Middle frontal gyrus (tissue), 1 donor: ENCODE measurements at regions not wholly inside any gene's neighbourhood (a gene's known extent, or its start where the extent isn't known, plus 50 kb on each side); places are given as distances from the start of the nearest gene placed in this dataset.
A peak's percentile ranks its signal among the peaks of the same experiment; 100 is the strongest.

Experiments used
- DNase-seq: peaks from one replicate; pipeline ENCODE4 v3.0.0-alpha.2; 2015; ENCODE audit warnings: low spot score; ENCODE audit errors: extremely low spot score

DNA sequence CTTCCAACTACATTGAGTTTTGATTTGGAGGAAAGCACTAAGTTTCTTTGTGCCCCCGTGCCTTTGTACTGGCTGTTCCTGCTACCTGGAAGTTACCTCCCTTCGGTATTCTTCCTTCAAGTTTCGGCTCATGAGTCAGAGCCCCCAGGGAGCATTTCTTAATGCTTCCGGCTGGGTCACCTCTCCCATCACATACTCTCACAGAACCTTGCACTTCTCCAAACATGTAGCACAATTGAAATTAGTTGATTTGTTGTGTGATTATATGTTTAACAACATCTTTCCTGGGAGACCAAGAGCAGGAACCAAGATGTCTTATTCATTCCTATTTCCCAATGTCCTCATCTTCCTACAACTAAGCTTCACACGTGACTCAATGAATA lies 158.6 kb upstream of the CDH5 start:
- DNase-seq: no peak

DNA sequence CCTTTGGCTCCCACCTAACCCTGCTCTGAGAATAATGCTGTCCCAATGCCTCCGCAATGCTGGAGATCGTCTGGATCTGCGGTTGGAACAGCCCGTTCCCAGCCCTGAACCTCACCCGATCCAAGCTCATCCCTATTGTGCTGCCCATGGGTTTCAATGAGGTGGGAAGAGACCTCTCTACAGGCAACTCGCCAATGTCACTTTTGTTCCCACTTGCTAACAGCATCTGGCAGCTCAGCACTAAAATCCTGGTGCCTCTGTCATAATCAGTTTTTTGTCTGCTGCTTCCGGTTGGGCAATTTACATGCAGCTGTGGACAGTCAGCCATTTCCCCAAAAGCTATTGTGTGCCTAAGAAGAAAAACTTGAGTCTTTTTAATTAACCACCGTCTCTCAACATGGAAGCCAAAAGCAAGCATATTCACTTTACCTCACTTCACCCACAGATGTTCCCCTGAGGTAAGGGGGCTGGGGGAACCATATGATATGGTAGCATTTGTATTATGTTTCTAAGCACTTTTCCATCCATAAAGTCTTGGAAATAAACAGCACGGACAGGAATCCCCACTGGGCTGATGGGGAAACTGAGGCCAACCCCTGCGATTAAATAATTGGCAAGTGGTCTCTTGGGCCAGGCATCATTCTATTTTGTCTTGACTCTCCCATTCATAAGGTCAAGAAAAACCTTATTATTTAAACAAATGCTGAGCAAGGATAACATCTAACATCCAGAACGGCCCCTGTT lies 159.2 kb upstream of the CDH5 start:
- DNase-seq: no peak

DNA sequence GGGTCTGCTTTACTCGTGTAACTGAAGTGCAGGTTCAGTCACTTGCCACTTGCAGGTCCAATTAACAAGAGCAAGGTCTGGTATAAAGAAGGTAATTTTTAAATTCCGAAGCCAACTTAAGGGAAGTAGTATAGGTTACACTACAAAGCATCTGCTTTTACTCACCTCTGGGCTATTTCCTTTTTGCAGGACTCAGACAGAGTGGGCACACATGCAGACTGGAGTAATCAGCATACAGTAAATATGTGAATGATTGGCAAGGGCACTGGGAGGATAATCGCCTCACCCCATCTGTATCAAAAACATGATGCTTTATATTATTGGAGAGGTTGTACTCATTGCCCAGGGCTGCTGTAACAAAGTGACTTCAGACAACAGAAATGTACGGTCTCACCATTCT lies 160.1 kb upstream of the CDH5 start:
- DNase-seq: no peak

DNA sequence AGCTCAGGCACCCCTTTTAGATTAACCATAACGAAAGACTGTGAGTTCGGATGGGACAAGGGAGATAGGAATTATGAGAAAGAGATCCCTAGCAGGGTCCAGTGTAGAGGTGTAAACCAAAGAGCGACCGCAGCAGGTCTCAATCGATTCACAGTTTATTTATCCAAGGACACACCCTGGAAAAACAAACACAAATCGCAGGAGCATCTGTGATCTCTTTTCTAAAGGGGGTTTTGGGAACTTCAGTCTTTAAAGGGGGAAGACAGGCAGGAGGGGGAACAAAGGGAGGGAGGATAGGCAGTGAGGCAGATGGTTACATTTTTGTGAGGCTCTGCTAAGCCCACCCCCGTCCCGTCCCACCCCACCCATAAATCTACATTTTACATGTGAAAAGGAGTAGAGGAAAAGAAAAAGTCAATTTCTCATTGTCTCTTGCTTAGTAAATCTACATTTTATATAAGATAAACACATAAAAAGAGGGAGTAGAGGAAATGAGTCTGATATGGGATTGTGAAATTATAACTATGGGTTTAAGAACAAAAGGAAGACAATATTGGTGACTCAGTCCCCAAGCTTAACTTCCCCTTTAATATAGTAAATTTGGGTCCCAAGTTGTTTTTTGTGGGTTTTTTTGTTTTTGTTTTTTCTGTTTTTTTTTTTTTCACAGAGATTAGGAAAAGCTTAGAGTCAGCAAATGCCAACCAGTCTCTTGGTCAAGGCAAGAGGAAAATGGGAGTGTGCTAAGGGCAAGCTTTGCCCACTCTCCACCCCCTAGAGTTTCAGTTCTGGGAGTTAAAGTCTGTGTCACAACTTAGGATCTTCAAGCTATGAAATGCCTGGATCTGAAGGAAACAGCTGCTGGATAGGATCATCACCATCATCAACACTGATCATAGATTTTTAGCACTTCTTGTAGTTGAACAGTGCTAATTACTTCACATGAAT lies 160.9 kb upstream of the CDH5 start:
- DNase-seq: no peak

DNA sequence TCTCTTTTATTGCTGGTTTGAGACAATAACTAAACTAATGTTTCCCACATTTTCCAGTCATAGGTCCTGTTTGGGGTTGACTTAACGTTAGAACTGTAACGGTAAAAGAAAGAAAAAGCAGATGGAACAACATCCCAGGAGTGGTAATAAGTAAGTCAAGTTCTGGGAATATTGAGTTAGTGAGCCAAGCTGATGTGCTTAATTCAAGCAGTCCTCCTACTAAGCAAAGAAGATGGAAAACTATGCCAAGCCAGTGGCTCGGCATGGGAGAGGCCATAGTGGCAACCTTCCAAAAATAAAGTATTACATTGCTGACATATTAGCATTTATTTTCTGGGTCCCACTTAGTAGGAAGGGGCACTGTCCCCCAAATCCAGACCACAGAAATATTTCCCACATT lies 161.7 kb upstream of the CDH5 start:
- DNase-seq: no peak

DNA sequence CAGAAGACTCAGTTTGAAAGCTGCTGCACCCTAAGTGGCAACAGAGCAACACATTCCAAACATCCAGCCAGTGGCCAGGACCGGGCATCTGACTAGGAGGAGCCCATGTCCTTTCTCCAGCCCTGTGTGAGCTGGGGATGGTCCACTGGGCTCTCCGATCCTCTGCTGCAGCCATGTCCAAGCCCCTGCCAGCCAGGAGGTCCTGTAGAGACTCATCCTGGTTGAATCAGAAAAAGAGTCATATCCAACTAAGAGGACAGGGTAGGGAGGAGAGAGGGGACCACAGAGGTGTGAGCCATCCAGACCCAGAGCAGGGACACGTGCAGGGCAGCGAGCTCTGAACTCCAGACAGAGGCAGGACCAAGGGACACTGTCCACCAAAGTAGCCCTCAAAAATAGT lies 163.0 kb upstream of the CDH5 start:
- DNase-seq: no peak

DNA sequence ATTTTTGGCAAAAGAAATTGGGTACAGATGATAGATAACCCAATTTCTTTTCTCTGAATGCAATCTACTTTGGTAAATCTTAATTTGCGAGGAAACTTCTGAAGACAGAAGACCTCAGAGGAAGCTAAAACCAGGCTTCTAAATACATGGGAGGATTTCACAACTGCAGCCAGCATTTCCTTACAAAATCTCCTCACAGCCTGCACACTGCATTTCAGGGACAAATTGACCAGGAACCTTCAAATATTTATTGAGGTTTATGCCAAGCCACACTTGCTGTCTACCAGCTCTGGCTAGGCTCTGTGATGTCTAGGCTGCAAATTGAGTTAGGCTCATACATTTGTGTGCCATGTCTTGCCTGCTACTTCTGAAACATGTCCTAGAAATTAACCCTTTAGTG lies 167.3 kb upstream of the CDH5 start:
- DNase-seq: no peak

DNA sequence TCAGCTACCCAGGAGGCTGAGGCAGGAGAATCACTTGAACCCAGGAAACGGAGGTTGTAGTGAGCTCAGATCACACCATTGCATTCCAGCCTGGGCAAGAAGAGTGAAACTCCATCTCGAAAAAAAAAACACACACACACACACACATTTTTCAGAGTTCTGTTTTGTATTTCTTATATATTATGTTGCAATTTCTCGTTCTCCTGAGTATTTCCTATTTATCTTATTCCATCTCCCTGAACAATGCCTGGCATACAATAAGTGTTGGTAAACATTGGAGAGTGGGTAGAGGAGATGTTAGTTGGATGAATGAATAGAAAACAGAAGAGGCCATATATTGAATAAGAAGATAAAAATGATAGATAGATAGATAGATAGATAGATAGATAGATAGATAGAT lies 167.8 kb upstream of the CDH5 start:
- no peak for DNase-seq

DNA sequence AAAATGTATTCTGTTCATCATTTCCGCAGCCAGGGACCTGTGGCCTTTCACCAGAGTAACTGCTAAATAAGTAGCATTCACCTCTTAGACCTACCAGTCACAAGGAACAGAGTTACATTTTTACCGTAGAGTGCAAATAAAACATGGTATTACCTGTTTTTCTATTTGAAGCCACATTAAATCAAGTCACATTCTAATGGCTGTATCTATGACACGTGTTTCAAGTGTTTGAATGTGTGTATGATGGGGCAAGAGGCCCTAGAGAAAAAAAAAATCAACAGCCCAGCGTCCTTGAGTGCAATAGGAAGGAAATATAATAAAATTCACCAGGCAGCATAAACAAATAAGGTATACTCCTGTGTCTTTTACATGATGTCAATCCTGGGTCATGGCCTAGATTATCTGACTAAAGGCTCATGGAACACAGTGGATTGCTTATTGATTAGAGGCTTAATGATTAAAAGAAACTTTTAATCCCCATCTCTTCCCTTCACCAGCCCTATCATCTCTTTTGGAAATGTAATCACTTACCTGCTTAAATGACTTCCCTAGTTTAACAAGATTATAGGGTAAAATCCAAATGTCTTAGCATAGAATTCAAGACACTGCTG lies 168.7 kb upstream of the CDH5 start:
- DNase-seq: no peak

DNA sequence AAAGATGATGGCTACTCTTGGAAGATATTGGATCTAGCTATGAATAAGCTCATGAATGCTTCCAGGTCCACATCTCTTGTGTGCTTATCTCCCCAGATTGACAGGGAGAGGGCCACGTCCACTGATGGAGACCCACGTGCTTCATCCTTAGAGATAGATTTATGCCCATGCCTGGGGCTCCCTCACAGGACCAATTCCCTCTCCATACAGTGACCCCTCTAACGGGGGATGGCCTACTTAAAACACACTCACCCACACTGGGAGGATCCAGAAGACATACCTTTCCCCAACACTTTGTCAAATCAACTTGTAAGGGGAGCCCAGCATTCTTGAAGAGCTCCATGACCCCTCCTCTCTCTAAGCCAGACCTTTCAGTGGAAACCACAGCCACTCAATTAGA lies 169.7 kb upstream of the CDH5 start:
- no peak for DNase-seq

DNA sequence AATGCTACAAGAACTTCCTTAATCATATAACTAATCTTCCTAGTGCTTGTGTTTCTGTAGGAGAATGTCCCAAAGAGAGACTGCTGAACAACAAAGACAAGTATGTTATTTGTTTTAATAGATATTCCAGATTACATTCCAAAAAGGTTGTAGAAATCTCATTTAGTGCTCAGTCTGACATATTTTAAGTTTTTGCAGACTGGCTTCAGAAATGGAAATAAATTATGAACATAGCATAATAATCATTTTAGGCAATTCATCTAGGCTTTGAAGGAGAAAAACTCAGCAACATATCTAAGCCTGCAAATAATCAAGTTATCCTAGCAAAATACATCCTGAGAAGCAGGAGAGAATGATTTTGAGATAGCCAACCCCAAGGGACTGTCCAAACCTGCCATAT lies 171.6 kb upstream of the CDH5 start:
- no peak for DNase-seq

DNA sequence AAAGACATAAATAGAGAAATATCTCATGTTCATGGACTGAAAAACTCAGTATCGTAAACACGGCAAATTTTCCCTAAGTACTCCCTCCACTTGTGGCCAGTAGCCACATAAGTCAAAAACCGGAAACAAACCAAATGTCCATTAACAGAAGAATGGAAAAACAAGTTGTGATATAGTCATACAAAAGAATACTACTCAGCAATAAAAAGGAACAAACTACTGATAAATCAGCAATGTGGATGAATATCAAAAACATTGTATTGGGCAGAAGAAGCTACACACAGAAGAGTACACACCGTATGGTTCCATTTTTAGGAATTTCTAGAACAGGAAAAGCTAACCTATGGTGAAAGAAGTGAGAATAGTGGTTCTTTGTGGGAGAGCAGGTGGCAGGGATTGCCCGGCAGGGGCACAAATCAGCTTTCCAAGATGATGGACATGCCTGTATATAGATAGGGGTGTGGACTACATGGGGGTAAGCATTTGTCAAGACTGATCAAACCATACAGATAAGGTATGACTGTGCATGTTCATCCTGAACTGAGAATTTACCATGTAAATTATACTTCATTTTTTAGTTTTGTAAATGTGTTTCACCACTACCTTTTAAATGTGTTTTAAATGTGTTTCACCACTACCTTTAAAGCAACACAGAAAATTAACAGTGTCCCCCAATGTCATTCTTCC lies 172.8 kb upstream of the CDH5 start:
- DNase-seq: no peak

DNA sequence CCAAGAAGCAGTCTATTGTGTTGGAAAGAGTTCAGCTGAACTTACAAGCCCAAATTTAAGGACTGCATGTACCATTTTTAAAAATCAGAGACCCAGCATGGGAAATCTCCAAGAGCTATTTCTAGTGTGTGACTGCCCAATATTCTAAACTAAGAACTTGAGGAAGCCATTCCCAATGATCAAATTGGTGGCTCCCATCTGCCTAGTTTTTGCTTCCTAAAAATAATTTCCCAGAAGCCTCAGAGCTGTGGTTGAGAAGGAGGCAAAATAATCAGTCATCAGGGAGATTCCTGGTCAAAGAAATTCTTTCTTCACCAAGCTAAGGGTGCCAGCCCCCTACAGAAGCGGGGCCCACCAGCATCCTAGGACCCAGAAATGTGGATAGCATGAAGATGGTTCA lies 176.1 kb upstream of the CDH5 start:
- no peak for DNase-seq

DNA sequence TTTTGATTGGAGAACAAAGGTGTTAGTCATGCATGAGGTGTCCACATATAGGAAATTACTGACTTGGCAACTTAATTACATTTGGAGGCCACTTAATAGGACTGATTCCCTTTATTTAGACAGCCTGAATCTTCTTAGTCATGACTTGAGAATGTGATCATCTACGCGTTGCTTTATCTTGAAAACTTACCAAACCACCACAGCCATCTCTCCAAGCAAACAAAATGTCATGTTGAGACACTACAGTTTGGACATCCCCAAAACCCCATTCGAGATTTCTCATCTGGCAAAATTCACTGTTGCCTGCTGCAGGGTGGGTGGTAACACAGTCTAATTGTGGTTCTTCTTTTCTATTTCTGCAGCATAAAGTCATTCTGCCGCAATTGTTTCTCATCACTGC lies 176.5 kb upstream of the CDH5 start:
- DNase-seq: no peak

DNA sequence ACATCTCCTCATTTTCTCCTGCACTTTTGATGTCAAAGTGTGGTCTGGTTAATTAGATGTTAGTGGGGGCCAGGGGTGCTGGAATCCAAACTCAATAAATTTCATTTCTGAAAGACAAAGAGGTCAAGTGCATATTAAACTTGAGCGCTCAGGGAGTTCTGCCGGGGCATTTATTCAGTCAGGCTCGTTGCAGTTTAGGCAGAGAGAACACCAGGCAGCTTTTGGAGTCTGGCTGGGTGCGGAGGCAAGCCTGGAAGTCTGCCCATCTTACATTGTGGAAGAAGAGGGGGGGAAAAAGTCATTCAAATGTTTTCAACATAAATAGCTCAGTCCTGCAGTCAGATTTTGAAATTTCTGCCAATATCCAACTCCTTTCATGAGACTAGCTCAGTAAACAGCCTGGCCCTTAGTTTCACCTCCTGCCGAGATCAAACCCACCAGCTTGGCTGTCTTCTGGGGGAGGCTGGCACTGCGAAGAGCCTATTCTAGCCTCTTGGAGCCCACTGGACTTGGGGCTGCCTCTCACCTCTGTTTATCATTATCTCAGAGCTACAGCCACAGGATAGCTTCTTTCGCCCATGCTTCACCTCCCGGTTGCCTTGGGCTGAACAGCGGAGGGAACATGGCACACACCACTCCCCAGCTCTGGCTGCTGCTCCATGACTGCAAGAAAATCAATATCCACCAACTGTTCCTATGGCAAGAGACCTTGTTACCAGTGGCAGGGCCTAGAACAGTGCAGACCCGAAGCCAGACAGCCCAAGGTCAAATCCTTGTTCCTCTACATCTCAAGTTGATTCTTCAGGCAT lies 177.4 kb upstream of the CDH5 start:
- peak; percentile 18 for DNase-seq

DNA sequence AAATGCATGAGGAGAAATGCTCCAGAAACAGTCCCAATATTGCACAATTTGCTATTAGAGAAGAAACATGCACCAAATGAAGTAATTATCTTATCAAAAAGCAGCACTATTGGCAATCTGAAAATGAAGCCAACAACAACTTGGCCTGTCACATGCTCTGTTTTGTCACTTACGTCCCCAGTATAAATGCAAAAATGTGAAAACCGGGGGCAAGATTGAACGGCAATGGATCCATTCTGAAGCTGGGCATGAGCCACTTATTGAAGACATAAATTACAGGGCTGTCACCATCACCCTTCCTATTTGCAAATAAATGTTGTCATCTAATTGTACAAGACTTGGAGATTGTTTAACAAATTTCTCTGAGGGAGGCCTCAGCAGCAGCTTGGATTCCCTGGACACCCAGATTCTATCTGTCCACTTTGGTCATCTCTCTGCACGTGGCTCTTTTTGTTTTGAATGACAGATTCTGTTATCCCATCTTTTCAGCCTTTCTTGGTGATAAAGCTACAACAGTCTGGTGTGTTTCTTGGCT lies 180.2 kb upstream of the CDH5 start:
- DNase-seq: no peak

DNA sequence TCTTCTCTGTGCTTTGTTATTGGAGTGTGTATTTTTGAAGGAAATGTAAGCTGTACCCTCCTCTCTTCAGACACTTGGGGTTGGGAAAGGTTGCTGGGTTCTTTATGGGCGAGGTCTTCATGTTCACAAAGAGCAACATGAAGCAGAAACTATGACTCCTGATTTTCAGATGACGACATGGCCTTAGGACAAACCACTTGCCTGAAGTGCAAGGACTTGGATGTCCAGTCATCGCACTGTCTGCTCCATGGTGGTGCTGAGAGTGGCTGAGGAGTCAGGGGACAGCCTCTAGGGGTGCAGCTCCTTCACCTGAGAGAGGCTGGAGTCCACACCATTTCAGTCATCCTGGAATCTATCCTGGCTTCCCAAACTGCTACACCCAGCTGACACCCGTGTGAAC lies 183.9 kb upstream of the CDH5 start:
- no peak for DNase-seq

DNA sequence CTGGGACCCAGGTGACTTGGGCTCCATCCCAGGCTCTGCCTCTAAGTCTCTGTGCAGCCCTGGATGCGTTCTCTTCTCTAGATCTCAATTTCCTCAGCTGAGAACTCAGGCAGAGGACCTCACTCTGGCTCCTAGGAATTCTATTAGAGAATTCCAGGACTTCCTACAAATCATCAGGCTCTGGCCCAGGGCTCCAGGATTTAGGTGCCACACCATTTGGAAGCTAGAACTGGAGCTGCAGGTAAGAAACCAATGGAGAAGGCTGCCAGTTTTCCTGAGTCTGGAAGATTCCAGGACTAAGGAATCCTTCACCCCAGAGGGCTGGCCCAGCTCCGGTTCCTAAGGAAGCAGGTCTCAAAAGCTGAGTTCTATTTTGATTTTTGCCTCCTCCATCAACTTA lies 189.8 kb upstream of the CDH5 start:
- DNase-seq: no peak

DNA sequence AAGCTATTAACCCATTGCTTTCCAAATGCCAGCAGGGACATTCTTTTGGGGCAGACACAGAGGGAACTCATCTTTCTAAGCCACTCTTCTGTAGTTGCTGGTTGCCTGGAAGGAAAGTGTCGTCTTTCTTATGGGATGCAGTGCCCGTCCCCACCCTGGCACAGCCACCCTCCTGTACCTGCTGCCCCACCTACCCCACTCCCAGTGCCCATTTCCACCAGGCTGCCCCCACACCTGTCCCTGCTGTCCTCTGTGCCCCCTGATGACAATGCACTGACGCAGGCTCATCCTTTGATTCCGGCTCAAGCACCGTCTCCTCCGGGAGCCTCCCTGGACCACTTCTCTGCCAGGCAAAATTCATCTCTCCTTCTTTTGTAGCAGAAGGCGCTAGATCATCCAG lies 190.4 kb upstream of the CDH5 start:
- no peak for DNase-seq

DNA sequence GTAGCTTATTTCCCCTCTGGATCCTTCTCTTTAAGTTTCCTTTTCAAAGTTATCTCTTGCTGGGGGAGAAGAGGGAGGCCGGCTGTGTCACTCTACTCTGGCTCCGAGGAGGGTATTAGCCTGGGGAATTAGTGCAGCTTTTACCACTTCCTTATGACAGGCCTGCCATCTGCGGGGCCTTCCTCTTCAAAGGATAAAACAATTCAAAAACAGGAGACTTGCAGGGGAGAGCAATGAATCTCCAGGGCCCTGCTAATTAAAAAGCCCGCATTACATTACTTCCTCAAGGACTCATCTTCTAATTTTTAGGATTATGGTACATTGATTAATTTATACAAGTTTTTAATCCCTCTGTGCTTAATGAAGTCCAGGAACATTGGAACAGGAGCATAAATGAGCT lies 190.9 kb upstream of the CDH5 start:
- no peak for DNase-seq

DNA sequence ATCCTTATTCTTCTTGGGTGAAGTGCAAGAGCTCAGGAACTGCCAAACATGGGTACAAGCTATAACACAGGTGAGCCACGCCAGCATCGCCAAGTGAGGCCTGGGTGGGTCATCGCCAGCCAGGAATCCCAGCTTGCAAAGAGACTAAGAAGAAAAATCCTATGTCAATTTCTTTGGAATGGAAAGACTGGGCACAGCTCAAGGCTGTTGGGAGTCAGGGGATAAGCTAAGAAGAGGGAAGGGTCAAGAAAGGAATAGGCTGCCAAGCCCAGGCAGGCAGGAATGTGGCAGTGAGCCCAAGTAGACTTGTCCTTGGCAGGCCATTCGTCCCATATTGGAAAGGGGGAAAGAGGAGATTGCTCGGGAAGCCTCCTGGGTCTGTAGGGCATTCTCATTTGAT lies 191.4 kb upstream of the CDH5 start:
- DNase-seq: no peak
